GM12873 (cell line): ENCODE measurements at regions not wholly inside any gene's neighbourhood (a gene's known extent, or its start where the extent isn't known, plus 50 kb on each side); places are given as distances from the start of the nearest gene placed in this dataset.

Experiments used
- CTCF ChIP-seq: IDR thresholded peaks from 2 replicates; pipeline ENCODE4 v1.5.1; 2012; ENCODE audit warnings: low read depth, mild to moderate bottlenecking, moderate library complexity, low read length, control low read depth; ENCODE audit not compliant: insufficient read depth; ENCODE audit errors: missing control alignments

- TF ChIP-seq CTCF, result no peak
Observed at GRCh38 chr10:83682414-83682813, 456.9 kb upstream of the GHITM start.

- no peak for TF ChIP-seq CTCF
Observed at GRCh38 chr10:83685458-83685857, 453.9 kb upstream of the GHITM start.

- TF ChIP-seq CTCF, result no peak
Observed at GRCh38 chr10:83691791-83692596, 447.3 kb upstream of the GHITM start.

GRCh38 chr10:83698899-83699298 is 440.4 kb upstream of the GHITM start:
- no peak for TF ChIP-seq CTCF

GRCh38 chr10:83701799-83702198 is 437.5 kb upstream of the GHITM start:
- no peak for TF ChIP-seq CTCF

GRCh38 chr10:83702731-83703130 is 436.6 kb upstream of the GHITM start:
- no peak for TF ChIP-seq CTCF

GRCh38 chr10:83706120-83706519 is 433.2 kb upstream of the GHITM start:
- TF ChIP-seq CTCF, result no peak
